22Rv1 (cell line): ENCODE measurements at regions not wholly inside any gene's neighbourhood (a gene's known extent, or its start where the extent isn't known, plus 50 kb on each side); places are given as distances from the start of the nearest gene placed in this dataset.

Experiments used
- ZFX ChIP-seq: fragments of 450-650 bp; IDR thresholded peaks from 2 replicates; pipeline ENCODE4 v1.6.1; 2017; ENCODE audit warnings: antibody characterized with exemption, borderline replicate concordance
- TF ChIP-seq, protein P1 (sequence below): fragments of 450-650 bp; IDR thresholded peaks from 2 replicates; pipeline ENCODE4 v1.5.1; 2017; ENCODE audit warnings: mild to moderate bottlenecking

DNA sequence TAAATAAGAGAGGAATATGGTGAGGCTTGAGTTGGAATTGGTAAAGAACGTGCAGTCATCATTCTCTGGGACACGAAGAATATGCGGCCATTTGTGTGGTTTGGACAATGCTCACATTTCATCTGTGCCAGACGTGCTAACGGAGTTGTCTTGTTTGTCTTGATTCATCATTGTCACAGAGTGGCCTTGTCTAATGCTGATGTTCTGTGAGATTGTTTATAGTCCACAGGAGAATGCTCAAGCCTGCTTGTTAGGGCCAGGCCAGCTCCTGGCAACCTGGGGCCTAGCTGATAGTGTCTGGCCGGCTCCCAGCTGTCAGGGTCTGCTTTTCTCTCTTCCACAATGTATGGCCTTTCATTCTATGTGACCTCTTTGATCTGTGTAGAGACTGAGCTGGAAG lies 384.7 kb downstream of the EDEM1 start:
- TF ChIP-seq, protein P1, sequence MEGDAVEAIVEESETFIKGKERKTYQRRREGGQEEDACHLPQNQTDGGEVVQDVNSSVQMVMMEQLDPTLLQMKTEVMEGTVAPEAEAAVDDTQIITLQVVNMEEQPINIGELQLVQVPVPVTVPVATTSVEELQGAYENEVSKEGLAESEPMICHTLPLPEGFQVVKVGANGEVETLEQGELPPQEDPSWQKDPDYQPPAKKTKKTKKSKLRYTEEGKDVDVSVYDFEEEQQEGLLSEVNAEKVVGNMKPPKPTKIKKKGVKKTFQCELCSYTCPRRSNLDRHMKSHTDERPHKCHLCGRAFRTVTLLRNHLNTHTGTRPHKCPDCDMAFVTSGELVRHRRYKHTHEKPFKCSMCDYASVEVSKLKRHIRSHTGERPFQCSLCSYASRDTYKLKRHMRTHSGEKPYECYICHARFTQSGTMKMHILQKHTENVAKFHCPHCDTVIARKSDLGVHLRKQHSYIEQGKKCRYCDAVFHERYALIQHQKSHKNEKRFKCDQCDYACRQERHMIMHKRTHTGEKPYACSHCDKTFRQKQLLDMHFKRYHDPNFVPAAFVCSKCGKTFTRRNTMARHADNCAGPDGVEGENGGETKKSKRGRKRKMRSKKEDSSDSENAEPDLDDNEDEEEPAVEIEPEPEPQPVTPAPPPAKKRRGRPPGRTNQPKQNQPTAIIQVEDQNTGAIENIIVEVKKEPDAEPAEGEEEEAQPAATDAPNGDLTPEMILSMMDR = no peak
- no peak for TF ChIP-seq ZFX
